IPS DF 19.7 (cell line): ENCODE measurements at regions not wholly inside any gene's neighbourhood (a gene's known extent, or its start where the extent isn't known, plus 50 kb on each side); places are given as distances from the start of the nearest gene placed in this dataset.

Experiments
- DNase-seq: peaks from one replicate; pipeline ENCODE4 v3.0.0-alpha.2; 2013; ENCODE audit warnings: low read depth, low spot score

- DNase-seq: no peak
Measured at GRCh38 chr21:35375115-35375514, 326.0 kb upstream of the RUNX1 start.

- no peak for DNase-seq
Measured at GRCh38 chr21:35373998-35374397, 324.9 kb upstream of the RUNX1 start.

DNA sequence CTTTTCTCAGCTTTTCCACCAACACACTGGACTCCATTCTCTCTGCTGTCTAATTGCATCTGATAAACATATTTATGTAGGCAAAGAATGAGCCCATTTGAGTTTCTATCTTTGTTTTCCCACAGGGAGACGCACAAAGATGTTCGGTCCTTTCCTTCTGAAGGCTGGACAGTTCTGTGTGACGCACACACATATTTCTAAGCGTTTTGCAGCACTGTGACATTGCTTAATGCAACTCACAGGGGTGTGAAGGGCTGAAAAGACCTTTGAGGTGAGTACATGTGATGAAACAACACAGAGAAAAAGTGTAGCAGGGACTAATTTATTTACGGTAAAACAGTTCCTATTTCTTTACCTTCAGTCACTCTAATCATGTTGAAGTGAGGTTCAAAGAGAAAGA is 323.1 kb upstream of the RUNX1 start:
- DNase-seq: no peak

DNA sequence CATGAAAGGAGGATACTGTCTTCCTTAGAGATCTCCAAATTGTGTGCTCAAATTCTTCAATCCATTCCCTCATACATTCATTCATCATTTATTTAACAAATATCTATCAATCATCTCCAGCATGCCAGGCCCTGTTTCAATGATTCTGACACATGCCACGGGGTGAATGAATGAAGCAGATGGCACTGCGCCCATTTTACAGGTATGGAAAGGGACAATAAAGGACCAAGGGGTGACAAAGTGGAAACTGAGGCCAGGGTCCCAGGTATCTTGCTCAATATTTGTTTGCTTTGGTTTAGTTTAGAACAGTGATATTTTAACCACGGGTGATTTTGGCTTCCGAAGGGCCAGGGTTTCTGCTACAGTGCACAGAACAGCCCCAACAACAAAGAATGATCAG is 321.6 kb upstream of the RUNX1 start:
- no peak for DNase-seq

GRCh38 chr21:35370071-35370470 is 321.0 kb upstream of the RUNX1 start:
- DNase-seq: no peak

GRCh38 chr21:35368326-35368725 is 319.2 kb upstream of the RUNX1 start:
- no peak for DNase-seq

DNA sequence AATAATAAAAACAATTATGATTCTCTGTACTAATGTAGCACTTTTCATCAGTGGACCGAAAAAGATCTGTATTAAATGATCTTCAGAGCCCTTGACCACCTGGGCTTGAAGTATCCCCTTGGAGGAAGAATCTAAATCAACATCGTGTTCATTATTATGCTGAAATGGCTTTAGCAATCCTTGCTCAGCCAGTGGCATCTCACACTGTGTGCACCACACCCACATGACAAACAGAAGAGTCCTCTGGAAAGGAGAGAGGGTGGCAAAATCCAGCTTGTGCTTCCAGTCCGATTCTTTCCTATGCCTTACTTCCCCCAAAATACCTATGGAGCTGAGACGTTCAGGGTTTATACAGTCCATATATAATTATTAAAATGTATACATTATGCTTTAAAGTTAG is 318.5 kb upstream of the RUNX1 start:
- no peak for DNase-seq

DNA sequence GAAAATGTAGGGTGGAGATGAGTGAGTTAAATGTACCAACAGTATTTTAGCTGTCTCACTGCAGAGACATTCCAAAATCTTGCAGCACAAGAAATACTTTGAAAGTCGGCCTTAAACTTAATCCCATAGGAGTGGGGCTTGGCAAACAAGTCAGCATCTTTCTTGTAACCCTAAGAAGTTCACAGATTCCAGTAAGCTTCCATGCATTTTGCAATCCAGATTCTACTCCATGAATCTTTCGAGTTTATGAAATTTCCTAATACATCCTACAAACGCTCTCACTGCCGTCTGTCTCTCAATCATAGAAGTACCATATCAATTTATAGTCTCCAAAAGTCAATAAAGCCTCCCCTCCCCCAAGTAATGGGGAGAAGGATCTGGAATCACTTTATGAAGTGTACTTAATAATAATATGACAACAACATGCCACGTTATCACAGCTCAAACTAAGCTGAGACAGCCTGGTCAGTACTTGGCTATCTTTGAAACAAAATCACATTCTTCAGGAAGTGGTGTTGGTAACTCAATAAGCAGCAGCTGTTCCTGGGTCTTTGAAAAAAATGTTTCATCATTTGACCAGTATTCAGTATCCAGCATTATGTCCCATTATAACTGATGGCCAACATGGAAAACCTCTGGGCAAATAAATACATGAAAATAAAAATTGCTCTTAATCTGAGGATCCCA is 317.4 kb upstream of the RUNX1 start:
- DNase-seq: no peak

DNA sequence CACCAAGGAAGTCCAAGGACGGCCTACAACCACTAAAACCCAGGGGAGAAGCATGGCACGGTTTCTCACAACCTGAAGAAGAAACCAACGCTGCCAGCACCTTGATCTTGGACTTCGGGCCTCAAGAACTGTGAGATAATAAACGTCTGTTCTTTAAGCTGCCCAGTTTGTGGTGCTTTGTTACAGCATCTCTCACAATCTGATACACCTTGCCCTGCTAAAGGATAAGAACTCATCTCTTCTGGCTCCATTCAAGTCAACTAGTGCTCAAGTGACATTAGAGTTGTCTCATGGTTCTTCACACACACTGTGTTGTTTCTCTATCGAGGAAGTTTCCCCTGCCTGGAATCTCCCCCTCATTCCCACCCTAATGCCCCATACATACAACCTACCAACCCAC is 314.4 kb upstream of the RUNX1 start:
- no peak for DNase-seq

- DNase-seq: no peak
Measured at GRCh38 chr21:35361988-35362387, 312.9 kb upstream of the RUNX1 start.

- DNase-seq: no peak
Measured at GRCh38 chr21:35360870-35361570, 311.9 kb upstream of the RUNX1 start.

DNA sequence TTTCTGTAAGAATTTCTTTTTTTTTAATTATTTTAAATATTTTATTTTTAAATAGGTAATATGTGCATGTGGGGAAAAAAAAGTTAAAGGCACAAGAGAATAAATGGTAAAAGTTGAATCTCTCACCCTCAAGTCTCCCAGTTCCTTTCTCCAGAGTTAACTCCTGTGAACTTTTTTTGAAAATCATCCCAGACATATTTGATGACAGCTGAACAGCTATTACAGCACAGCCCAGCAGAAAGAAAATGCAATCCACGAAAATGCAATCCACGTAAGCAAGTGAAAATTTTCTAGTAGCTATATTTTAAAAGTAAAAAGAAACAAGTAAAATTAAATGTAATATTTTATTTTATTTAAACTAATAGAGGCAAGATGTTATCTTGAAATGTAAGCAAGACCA is 310.0 kb upstream of the RUNX1 start:
- no peak for DNase-seq

GRCh38 chr21:35358008-35358407 is 308.9 kb upstream of the RUNX1 start:
- DNase-seq: no peak

- DNase-seq: no peak
Measured at GRCh38 chr21:35357041-35357780, 308.1 kb upstream of the RUNX1 start.

GRCh38 chr21:35354078-35354477 is 305.0 kb upstream of the RUNX1 start:
- no peak for DNase-seq

DNA sequence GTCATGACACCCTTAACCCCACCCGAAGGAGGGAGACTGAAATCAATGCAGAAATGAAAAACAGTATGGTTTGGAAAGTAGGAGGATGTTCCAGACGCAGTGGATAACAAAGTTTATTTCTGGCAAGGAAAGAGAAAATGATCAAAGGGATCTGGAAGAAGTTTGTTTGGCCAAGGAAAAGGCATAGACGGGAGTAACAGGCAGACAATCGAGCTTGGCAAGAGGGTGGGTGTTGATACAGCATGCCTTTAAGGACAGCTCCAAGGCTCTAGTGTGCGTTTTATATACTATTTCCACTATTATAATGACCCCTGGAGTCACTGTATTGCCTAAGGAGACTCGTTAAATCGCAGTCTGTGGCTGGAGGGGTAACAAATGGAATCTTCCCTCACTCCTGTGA is 303.7 kb upstream of the RUNX1 start:
- DNase-seq: no peak

- no peak for DNase-seq
Measured at GRCh38 chr21:35352066-35352770, 303.1 kb upstream of the RUNX1 start.

DNA sequence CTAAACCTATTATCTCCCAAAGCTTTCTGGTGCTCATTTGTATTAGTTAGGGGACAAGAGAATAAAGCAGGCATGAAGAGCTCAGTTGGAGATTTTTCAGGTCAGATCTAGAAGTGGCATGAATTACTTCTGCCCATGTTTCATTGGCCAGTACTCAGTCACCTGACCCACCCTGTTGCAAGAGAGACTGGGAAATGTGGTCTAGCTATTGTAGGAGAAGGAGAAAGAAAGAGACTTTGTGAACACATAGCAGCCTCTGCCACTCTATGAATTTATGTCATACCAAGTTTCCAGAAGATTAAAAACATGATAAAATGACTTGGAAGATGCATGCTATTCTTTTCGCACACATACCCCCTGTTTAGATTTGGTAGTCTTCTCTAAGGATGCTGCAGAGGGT is 302.3 kb upstream of the RUNX1 start:
- no peak for DNase-seq

GRCh38 chr21:35350965-35351364 is 301.9 kb upstream of the RUNX1 start:
- DNase-seq: no peak

DNA sequence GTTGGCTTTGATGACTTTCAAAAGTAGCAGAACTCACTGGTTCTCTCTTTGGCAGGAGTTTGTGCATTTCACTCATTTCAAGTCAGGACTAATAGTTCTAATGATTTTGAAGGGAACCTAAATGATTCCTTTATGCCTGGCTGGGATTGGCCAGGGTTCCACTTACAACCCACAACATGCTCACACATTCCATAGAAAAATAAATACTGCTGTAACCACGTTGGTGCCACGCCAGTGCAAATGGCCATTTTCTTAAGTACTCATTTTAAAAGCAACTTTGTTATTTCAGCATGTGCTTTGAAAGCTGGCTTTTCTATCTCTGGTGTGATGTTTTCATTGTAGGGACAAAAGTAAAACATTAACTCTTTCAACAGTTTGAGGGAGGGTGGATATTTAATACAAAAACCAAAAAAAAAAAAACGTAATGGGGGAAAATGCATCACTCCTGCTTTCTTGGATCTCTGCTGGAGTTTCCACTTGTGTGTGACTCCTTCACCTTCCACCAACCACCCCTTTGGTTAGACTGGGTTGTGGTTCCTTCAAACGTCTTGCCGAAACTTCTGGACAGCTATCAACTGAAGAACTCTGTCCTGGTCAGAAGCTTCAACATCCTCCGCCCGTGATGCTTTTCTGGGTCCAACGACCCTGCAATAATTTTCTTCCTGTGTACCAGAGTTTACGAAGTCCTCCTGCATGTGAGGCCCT is 300.4 kb upstream of the RUNX1 start:
- no peak for DNase-seq

- no peak for DNase-seq
Measured at GRCh38 chr21:35348686-35349085, 299.6 kb upstream of the RUNX1 start.

GRCh38 chr21:35346697-35347096 is 297.6 kb upstream of the RUNX1 start:
- DNase-seq: no peak
